ENCODE measurements at regions not wholly inside any gene's neighbourhood (a gene's known extent, or its start where the extent isn't known, plus 50 kb on each side); places are given as distances from the start of the nearest gene placed in this dataset.

DNA sequence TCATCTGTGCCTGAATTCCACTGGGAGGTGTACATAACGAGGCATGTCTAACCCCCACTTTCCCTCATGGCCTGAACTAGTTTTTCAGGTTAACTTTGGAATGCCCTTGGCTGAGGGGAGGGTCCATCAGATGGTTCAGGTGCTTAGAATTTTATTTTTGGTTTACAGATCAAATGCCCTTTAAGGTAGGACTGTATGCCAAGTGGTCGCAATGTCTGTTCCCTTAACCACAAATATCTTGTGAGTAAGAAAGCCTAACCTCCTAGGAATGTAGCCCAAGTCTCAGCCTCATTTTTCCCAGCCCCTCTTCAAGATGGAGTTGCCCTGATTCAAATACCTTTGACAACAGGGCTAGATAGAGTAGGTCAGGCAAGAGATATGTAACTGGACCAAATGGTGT, 78.4 kb downstream of the RNASET2 start:
- Histone ChIP-seq H3K27ac (ENCODE audit: low read depth, low read length, severe bottlenecking) (no peak overlapping the region), H3K4me1 (ENCODE audit: control insufficient read depth, insufficient read depth, low read length, poor library complexity, severe bottlenecking) (no peaks in the 10 kb centered on the region), H3K36me3 (ENCODE audit: control insufficient read depth, insufficient read depth, low read length) (no peaks in the 10 kb centered on the region), H3K4me3 (ENCODE audit: extremely low read depth, insufficient read depth, low read length, poor library complexity, severe bottlenecking) (no peak overlapping the region), H3K9me3 (ENCODE audit: control insufficient read depth, low read length) (no peaks in the 10 kb centered on the region)
- WGBS, 2 experiments (ENCODE audit: insufficient coverage in 2 of 2), result 83 to 89% methylated on average over 1 to 2 of the region's 2 CpGs

DNA sequence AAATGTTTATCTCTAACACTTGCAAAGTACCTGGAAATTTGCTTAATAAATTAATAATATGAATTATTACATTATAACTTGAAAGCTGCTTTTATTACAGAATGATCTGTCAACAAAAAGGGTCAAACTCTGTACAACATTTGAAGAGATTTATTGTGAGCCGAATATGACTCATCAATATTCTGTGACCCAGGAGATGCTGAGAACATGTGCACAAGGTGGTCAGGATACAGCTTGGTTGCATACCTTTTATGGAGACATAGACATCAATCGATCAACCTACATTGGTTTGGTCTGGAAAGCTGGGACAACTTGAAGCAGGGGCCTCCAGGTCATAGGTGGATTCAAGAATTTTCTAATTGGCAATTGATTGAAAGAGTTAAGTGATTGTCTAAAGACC, 79.0 kb downstream of the RNASET2 start:
- H3K36me3 ChIP-seq (ENCODE audit: control insufficient read depth, insufficient read depth, low read length), result no peaks in the 10 kb centered on the region
- H3K4me1 ChIP-seq (ENCODE audit: control insufficient read depth, insufficient read depth, low read length, poor library complexity, severe bottlenecking), result no peaks in the 10 kb centered on the region
- WGBS, 2 experiments (ENCODE audit: insufficient coverage in 2 of 2), result 93 to 100% methylated on average over 2 of the region's 2 CpGs
- no peak overlapping the region for H3K4me3 ChIP-seq (ENCODE audit: extremely low read depth, insufficient read depth, low read length, poor library complexity, severe bottlenecking)
- no peaks in the 10 kb centered on the region for H3K9me3 ChIP-seq (ENCODE audit: control insufficient read depth, low read length)
- no peak overlapping the region for H3K27ac ChIP-seq (ENCODE audit: low read depth, low read length, severe bottlenecking)

DNA sequence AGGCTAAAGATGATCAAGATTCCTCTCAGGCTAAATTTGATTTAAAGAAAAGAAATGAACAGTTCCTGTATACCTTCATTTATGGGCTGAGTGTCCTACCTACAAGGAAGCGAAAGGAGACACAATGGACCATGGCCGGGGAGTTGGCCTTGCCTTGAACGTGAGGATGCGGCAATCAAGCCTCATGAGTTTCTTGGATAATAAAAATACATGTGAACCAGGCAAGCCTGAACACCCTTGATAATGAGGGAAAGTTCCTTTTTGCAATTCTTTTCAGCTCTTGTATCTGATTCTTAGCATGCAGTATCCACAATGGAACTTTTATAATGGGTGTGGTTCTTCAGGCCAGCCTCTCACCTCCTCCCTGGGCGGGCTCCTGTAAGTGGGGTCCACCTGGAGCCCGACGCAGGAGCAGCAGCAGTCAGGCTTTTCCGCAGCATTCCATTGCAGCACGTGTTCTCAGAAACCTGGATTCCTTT, 83.8 kb downstream of the RNASET2 start:
- H3K4me3 ChIP-seq (ENCODE audit: extremely low read depth, insufficient read depth, low read length, poor library complexity, severe bottlenecking), result no peak overlapping the region
- H3K27ac ChIP-seq (ENCODE audit: low read depth, low read length, severe bottlenecking), result no peak overlapping the region
- no peaks in the 10 kb centered on the region for H3K36me3 ChIP-seq (ENCODE audit: control insufficient read depth, insufficient read depth, low read length)
- WGBS, 2 experiments (ENCODE audit: insufficient coverage in 2 of 2), result 69 to 83% methylated on average over 9 of the region's 9 CpGs
- no peaks in the 10 kb centered on the region for H3K4me1 ChIP-seq (ENCODE audit: control insufficient read depth, insufficient read depth, low read length, poor library complexity, severe bottlenecking)
- H3K9me3 ChIP-seq (ENCODE audit: control insufficient read depth, low read length), result no peaks in the 10 kb centered on the region

DNA sequence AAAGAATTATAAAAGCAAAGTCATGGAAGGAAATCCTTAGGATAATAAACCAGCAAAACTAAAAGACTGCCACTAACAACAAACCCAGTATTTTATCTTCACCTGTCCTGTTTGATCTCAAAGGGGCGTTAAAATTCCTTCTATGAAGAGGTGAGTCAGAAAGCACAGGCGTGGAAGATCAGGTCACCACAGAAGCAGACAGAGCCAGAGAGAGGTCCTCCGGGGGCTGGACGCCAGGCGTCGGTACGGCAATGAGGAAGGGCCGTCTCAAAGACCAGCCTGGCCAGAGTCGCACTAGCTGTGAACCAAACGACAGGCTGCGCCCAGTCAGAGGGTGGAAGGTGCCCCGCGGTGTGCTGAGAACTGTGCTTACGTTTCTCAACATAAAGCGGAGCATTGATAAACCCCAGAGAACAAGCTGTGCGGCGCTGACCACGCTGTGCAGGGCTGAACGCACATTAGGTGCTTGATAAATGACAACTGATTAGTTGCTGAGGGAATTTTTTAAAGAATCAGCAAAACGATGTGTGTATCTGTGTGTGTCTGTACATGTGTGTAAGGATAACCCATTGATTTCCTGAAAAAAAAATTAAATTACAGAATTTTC, 85.6 kb downstream of the RNASET2 start:
- H3K4me1 ChIP-seq (ENCODE audit: control insufficient read depth, insufficient read depth, low read length, poor library complexity, severe bottlenecking), result no peaks in the 10 kb centered on the region
- H3K36me3 ChIP-seq (ENCODE audit: control insufficient read depth, insufficient read depth, low read length), result no peaks in the 10 kb centered on the region
- H3K4me3 ChIP-seq (ENCODE audit: extremely low read depth, insufficient read depth, low read length, poor library complexity, severe bottlenecking), result no peak overlapping the region
- H3K9me3 ChIP-seq (ENCODE audit: control insufficient read depth, low read length), result no peaks in the 10 kb centered on the region
- 91 to 94% methylated on average over 19 to 20 of the region's 20 CpGs for WGBS, 2 experiments (ENCODE audit: insufficient coverage in 2 of 2)
- no peak overlapping the region for H3K27ac ChIP-seq (ENCODE audit: low read depth, low read length, severe bottlenecking)

DNA sequence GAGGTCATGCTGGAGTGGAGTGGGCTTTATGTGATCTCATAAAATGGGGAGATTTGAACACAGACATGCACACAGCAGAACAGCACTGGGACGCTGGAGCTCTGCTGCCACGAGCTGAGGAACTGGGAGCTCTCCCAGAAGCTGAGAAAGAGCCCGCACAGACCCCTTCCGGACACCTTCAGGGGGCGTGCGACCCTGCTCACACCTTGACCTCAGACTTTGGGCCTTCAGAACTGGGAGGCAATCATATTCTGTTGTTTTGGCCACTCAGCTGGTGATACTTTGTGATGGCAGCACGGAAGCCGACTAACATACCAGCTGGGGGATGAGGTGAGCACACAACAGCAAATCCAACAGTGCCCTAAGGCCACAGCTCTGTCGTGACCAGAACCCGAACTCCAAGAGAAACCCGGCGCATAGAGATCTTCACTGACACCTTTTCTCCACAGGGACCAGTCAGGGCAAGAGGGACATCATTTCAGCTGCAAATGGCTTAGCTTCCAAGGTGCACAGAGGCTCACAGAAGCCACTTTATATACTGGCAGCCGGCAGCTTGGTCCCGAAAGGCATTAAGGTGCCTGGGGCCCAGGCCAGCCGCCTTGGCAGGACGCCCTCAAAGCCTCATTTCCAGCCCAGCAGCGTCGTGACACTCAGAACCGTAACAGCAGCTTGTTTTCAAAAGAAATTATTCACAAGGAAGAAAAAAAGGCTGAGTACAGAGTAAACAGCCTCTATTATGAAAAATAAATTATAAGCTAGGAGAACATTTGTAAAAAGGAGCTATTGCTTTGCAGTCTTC, 89.3 kb downstream of the RNASET2 start:
- WGBS, 2 experiments (ENCODE audit: insufficient coverage in 2 of 2), result 87 to 89% methylated on average over 16 to 17 of the region's 19 CpGs
- no peaks in the 10 kb centered on the region for H3K36me3 ChIP-seq (ENCODE audit: control insufficient read depth, insufficient read depth, low read length)

DNA sequence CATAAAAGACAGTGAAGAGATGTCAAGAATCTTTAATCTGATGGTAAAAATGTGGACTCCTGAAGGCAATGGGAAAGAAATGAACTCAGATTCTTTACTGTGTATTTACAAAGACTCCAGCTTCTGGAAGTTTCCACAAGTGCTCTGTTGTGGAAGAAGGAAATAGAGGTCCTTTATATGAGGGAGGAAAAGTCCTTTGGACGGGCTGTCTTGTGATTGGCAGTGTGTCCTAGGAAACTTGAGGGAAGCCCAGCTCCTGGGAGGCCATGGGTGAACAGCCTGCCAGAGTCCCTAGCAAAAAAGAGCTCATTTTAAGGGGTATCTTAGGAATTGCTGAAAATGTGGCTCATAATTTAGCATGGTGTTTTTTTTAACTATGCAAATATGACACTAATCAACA, 92.0 kb downstream of the RNASET2 start:
- Histone ChIP-seq H3K9me3 (ENCODE audit: control insufficient read depth, low read length) (no peaks in the 10 kb centered on the region), H3K4me3 (ENCODE audit: extremely low read depth, insufficient read depth, low read length, poor library complexity, severe bottlenecking) (no peak overlapping the region), H3K4me1 (ENCODE audit: control insufficient read depth, insufficient read depth, low read length, poor library complexity, severe bottlenecking) (peaks cover 3% of the 10 kb centered on the region), H3K27ac (ENCODE audit: low read depth, low read length, severe bottlenecking) (no peak overlapping the region), H3K36me3 (ENCODE audit: control insufficient read depth, insufficient read depth, low read length) (no peaks in the 10 kb centered on the region)
- 90% methylated on average over 1 of the region's 1 CpG; no CpG with 5 or more reads in 1 of the 2 experiments for WGBS, 2 experiments (ENCODE audit: insufficient coverage in 2 of 2)

More for the DNA sequence above, 89.3 kb downstream of the RNASET2 start:
- Histone ChIP-seq H3K4me1 (ENCODE audit: control insufficient read depth, insufficient read depth, low read length, poor library complexity, severe bottlenecking) (peaks cover 3% of the 10 kb centered on the region), H3K27ac (ENCODE audit: low read depth, low read length, severe bottlenecking) (no peak overlapping the region), H3K4me3 (ENCODE audit: extremely low read depth, insufficient read depth, low read length, poor library complexity, severe bottlenecking) (no peak overlapping the region), H3K9me3 (ENCODE audit: control insufficient read depth, low read length) (no peaks in the 10 kb centered on the region)

DNA sequence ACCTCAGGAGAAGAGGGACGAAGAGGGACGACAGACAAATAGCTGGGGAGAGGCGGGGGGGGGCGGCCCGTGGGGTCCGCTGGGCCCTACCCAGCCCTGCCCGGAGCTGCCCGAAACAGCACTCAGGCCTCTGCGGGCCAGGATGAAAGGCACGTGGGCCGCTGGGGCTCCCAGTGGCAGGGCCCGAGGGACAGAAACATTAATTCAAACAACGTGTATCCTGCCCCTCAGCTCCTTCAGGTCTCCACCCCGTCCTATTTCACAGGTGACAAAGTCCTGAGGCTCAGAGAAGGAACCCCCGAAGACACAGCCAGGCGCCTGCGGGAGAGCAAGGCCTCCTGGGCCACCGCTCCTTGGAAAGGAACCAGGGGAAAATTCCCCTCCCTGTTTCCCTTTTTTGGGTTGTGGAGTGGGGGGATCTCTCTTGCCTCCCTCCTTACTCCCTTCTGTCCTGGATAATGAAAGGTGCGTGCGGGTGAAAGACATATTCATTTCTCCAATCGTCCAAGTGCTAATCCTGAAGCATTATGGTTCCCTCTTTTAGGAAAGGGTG, 93.3 kb downstream of the RNASET2 start:
- Histone ChIP-seq H3K4me3 (ENCODE audit: extremely low read depth, insufficient read depth, low read length, poor library complexity, severe bottlenecking) (peak overlapping the region; percentile 57), H3K36me3 (ENCODE audit: control insufficient read depth, insufficient read depth, low read length) (no peaks in the 10 kb centered on the region), H3K9me3 (ENCODE audit: control insufficient read depth, low read length) (no peaks in the 10 kb centered on the region), H3K27ac (ENCODE audit: low read depth, low read length, severe bottlenecking) (no peak overlapping the region), H3K4me1 (ENCODE audit: control insufficient read depth, insufficient read depth, low read length, poor library complexity, severe bottlenecking) (peaks cover 3% of the 10 kb centered on the region)
- WGBS, 2 experiments (ENCODE audit: insufficient coverage in 2 of 2), result 7 to 8% methylated on average over 11 to 14 of the region's 21 CpGs

DNA sequence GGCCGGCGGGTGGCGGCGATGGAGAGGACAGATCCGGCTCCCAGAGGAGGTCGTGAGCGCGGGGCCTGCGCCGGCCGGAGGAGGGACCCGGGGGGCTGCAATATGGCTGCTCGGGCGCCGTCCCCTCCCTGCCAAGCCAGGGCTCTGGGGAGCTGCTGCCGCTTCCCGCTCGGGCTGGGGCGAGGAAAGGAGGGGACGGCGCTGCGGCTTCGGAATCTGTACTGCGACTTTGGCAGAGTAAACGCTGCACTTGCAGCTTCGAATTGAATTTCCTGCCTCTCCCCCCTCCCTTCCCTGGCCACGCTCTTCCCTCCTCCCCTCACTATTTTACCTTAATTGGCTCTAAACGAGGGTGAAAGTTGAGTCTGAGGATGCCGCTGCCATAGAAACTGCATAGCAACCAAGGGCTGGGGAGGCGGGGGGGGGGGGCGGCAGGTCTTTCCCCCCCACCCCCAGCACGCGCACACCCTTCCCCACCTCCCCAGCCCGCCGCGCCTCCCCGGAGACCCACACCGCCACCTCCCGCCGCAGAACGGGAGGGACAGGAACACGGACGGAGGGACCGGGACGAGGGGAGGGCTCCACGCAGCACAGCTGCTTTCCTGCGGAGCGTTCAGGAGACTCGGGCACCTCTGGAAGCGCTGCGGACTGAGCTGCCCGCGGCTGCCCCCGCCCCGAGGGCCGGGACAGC, 93.9 kb downstream of the RNASET2 start:
- Histone ChIP-seq H3K36me3 (ENCODE audit: control insufficient read depth, insufficient read depth, low read length) (no peaks in the 10 kb centered on the region), H3K27ac (ENCODE audit: low read depth, low read length, severe bottlenecking) (no peak overlapping the region), H3K9me3 (ENCODE audit: control insufficient read depth, low read length) (no peaks in the 10 kb centered on the region), H3K4me3 (ENCODE audit: extremely low read depth, insufficient read depth, low read length, poor library complexity, severe bottlenecking) (peak overlapping the region; percentile 57), H3K4me1 (ENCODE audit: control insufficient read depth, insufficient read depth, low read length, poor library complexity, severe bottlenecking) (peaks cover 3% of the 10 kb centered on the region)
- WGBS, 2 experiments (ENCODE audit: insufficient coverage in 2 of 2), result 0% methylated on average over 34 to 35 of the region's 56 CpGs

DNA sequence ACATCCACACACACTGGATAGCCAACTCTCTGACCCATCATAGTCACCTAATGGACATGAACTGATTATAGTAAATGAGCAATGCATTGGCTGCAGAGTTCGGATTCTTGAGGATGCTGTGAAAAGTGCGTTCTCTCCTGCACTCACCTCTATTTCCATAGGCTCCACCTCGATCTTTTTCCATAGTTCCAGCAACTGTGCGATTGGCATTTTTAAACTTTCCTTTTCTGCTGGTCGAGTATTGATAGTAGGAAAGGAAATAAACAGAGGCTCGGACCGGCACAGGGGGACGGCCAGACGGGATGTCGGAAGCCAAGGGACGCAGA, 94.4 kb downstream of the RNASET2 start:
- Histone ChIP-seq H3K4me3 (ENCODE audit: extremely low read depth, insufficient read depth, low read length, poor library complexity, severe bottlenecking) (peak overlapping the region; percentile 57), H3K4me1 (ENCODE audit: control insufficient read depth, insufficient read depth, low read length, poor library complexity, severe bottlenecking) (peaks cover 3% of the 10 kb centered on the region), H3K36me3 (ENCODE audit: control insufficient read depth, insufficient read depth, low read length) (no peaks in the 10 kb centered on the region), H3K9me3 (ENCODE audit: control insufficient read depth, low read length) (no peaks in the 10 kb centered on the region), H3K27ac (ENCODE audit: low read depth, low read length, severe bottlenecking) (no peak overlapping the region)
- WGBS, 2 experiments (ENCODE audit: insufficient coverage in 2 of 2), result 0% methylated on average over 3 to 5 of the region's 11 CpGs

DNA sequence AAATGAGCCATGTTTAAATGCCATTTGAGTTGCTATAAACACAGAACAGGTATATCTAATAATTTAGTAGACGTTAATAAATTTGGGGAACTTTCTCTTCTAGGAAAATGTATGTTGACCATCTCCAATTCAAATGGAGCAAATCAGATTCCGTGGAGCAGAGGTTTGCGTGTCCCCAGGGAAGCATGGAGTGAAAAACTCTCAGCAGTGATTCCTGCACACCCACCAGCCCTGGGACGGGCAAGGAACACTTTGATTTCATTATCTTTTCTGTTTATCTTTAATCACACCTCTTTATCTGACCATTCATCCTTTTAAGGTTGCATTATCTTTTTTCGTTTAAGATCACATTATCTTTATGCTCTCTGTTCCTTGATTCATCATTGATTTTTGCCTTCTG, 95.0 kb downstream of the RNASET2 start:
- Histone ChIP-seq H3K36me3 (ENCODE audit: control insufficient read depth, insufficient read depth, low read length) (no peaks in the 10 kb centered on the region), H3K4me3 (ENCODE audit: extremely low read depth, insufficient read depth, low read length, poor library complexity, severe bottlenecking) (no peak overlapping the region), H3K27ac (ENCODE audit: low read depth, low read length, severe bottlenecking) (no peak overlapping the region), H3K9me3 (ENCODE audit: control insufficient read depth, low read length) (no peaks in the 10 kb centered on the region), H3K4me1 (ENCODE audit: control insufficient read depth, insufficient read depth, low read length, poor library complexity, severe bottlenecking) (peaks cover 3% of the 10 kb centered on the region)
- 88 to 92% methylated on average over 2 to 4 of the region's 5 CpGs for WGBS, 2 experiments (ENCODE audit: insufficient coverage in 2 of 2)
